Right hindlimb (tissue), 1 donor: ENCODE measurements at regions not wholly inside any gene's neighbourhood (a gene's known extent, or its start where the extent isn't known, plus 50 kb on each side); places are given as distances from the start of the nearest gene placed in this dataset.

Experiments
- DNase-seq: peaks from one replicate; pipeline ENCODE4 v3.0.0-alpha.2; 2018

GRCh38 chrX:69083361-69083760, 81.9 kb downstream of the PJA1 start:
- DNase-seq = no peak

- DNase-seq = no peak
Measured at GRCh38 chrX:69082753-69083150, 82.5 kb downstream of the PJA1 start.

DNA sequence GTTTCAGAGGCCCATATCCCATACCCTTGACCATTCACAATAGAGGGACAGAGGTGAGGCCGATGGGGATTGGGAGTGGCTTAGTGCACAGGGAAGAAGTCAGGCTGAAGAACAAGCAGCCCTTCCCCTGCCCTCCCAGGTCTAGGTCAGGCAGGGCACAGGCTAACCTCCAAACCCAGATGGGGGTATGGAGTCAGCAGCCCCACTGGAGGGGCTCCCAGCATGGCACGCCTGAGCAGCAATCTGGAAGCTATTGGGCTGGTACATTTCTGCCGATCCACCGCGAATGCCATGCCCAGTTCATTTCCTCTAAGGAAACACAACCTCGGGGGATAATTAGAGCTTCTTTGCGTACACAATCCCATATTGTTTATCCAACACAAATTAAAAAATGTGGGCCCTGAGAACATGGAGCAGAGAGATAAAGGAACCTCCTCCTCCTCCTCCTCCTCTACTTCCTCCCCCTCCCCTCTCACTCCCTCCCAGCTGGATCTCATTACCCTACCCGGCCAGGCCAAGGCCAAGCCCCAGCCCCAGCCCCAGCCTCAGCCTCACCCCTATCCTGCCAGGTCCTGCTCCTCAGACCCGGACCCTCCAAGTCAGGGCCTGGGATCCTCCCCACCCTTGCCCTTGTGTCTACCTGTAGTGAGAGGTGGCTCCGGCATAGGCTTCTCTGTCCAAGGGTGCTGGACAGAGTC, 83.0 kb downstream of the PJA1 start:
- no peak for DNase-seq

DNA sequence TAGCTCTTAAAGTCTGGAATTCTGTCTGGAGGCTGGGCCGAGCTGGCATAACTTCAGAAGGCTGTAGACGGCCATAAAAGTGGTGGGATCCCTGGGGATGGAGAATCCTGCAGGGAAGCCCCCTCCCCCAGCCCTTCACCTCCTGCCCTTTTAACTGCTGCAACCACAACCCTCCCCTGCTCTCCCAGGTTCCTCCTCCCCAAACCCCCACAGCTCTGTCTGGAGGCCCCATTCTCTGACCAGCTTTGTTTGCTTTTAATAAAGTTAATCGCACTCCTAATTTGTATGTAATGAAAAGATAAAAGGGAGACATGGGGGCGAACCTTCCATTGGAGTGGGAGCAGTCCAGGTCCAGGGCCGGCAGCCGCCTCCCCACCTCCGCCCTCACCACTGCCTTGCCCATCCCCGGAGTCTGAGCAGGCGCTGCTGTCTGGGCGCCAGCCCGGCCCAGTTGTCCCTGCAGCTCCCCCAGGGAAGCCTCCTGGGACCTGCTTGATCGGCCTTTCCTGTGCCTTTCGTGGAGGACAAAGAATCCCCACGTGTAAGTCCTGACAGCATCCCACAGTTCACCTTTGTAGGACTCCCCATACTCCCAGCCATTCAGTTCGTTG, 84.3 kb downstream of the PJA1 start:
- no peak for DNase-seq

DNA sequence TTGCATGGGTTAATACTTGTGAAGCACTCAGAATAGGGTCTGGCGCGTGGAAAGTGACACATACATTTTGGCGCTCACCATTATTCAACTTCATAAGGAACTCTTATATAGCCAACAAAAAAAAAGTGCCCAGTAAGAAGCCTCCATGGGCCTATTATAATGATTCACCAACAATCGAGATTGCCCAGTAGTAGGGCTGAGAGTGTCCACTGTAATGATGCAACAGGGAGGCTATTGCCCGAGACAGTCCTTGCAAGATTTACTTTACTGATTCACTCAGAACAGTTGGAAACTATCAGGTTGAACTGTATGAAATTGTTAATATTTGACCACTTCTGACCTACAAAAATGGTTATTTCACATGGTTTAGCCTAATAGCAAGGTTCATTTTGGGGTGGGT, 86.0 kb downstream of the PJA1 start:
- DNase-seq = no peak

GRCh38 chrX:69077895-69078455, 87.3 kb downstream of the PJA1 start:
- no peak for DNase-seq

GRCh38 chrX:69076088-69076487, 89.2 kb downstream of the PJA1 start:
- no peak for DNase-seq

GRCh38 chrX:69074726-69075125, 90.5 kb downstream of the PJA1 start:
- no peak for DNase-seq

- no peak for DNase-seq
Measured at GRCh38 chrX:69073721-69074120, 91.5 kb downstream of the PJA1 start.

DNA sequence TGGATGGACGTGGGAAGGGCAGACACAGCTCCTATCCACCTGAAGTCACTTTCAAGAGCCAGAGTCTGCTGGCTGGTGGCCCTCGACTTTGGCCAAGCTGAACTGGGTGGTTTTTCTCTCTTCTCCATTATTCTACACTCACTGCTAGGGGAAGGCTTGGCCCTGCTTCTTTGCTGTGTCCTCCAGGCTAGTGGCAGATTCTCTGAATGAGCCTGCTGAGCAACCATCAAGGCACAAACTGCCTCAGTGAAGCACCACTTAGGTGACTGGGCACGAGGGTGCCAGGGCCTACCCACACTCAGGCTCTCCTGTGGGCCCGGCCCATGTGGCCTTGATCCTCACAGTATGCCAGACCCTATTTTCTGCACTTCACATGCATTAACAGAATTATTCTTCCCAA, 92.0 kb downstream of the PJA1 start:
- no peak for DNase-seq

GRCh38 chrX:69072486-69073006, 92.7 kb downstream of the PJA1 start:
- DNase-seq = no peak

DNA sequence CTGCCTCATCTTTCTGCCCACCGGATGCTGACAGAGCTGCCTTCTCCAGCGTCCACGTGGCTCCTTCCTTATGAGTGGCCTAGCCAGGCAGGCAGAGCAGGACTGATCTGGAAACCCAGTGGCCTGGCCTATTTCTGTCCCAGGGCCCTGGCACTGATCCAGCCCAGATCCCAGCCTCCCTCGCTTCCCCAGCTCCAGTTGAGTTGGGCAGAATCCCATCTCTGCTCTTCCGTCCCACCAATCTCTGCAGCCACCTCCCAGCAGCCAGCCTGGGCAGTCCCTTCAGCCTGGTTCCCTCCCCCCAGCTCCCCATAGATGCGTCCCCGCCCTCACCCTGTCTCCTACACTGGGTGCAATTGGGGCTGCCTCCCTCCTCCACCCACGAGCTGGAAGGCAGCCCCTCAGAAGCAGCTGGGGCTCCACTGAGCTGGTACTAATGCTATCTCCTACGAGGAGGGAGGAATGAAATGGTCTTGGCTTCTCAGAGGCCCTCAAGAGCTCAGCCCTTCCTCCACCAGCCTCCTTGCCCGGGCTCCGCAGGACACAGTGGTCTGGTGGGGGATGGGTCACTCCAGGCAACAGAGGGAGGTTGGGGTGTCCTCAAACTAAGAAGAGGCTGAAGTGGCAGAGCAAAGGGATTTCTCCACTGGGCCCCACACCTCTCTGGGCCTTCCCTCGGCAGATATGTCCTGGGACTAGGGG, 94.2 kb downstream of the PJA1 start:
- peak; percentile 48 for DNase-seq

- no peak for DNase-seq
Measured at GRCh38 chrX:69069876-69070275, 95.4 kb downstream of the PJA1 start.

DNA sequence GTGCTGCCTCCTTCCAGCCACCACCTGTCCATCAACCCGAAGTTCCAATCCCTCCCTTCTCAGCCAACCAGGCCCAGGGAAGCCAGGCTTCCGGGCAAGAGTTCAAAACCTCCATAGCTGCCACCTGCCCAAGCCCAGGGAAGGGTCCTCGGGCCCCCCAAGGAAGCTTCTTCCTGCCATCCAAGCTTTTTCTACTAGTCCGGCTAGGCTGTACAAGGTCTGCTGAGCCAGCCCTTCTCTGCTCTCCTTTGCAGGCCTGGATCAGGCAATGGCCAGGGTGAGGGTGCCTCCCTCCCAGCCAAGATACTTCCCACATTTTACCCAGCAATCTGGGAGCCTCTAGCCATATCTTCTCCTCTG, 96.2 kb downstream of the PJA1 start:
- no peak for DNase-seq

DNA sequence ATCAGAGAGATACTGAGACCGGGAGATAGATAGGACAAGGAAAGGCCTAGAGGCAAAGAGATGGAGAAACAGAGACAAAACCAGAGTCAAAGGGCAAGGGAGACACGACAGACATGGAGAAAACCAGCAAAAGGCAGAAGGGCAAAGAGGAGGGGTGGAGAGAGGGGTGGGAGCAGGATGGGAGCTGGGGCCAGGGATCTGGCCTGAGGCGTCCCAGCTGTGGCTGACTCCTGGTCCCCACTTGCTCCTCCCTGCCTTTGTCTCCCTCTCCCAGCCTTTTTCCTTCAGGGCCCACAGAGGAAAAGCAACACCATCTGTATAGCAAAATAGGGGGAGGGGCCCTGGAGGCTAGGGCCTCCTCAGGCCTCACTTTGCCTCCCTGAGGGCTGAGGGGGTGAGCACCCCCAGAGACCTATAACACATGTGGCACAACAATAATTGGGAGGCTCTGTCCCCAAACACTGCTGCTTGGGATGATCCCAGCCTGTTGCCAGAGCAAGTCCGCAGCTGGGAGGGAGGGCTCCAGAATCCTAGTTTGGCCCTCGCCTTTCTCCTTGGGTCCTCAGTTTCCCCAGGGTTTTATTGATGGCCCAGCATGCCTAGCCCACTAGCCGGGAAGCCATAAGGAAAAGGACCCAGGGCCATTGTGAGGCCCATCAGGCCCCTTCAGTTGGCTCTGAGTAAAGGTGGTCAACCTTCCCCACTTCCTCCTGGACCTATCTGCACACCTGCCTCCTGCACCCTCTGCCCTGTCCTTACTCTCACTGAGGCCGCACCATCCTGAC, 96.8 kb downstream of the PJA1 start:
- DNase-seq = no peak

DNA sequence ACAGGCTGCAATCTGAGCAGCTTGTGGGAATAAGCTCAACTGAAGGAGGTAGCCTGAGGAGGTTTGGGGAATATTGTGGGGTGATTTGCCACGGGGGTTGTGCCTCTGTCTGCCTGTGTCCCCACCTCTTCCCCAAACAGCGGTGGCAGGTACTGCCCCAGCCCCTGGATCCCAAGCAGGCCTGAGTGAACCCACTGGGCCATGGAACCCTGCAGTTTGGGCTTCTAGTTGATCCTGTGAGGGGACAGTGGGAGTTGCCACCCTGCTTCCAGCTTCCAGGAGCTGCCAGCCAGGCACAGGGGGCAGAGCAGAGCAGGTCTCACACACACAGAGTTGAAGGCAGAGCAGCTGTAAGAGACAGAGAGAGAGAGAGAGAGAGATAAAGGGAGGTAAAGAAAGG, 97.4 kb downstream of the PJA1 start:
- no peak for DNase-seq

- DNase-seq = no peak
Measured at GRCh38 chrX:69066966-69067525, 98.2 kb downstream of the PJA1 start.

GRCh38 chrX:69066021-69066757, 99.1 kb downstream of the PJA1 start:
- no peak for DNase-seq

- DNase-seq = no peak
Measured at GRCh38 chrX:69065451-69065850, 99.8 kb downstream of the PJA1 start.

DNA sequence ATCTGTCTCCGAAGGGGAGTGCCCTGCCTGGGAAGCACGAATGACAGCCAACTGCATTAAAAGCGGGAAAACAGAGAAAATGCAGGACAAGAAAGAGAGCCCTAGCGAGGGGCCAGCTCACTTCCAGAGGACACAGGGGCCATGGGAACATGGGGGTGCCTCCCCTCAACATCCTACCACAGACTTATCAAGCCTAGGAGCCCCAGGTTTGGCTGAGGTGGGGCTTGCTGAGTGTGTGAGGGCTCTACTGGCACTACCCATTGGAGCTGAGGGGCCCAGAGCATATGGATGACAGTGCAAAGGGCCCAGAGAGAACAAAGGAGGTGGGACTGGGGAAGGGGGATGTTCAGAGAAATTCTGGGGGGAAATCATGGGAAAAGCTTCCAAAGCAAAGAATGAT, 101.8 kb downstream of the PJA1 start:
- DNase-seq = no peak

- DNase-seq = no peak
Measured at GRCh38 chrX:69062493-69062892, 102.8 kb downstream of the PJA1 start.
